Astrocyte of the cerebellum (primary cell): ENCODE measurements at regions not wholly inside any gene's neighbourhood (a gene's known extent, or its start where the extent isn't known, plus 50 kb on each side); places are given as distances from the start of the nearest gene placed in this dataset.
"Not testable (repeated sequence)": the region's sequence is repeated elsewhere in the genome, so short reads cannot be mapped to it uniquely, and the experiment has no call there.

Experiments used
- DNase-seq: peaks from one replicate; pipeline ENCODE4 v3.0.0-alpha.2; 2011; ENCODE audit warnings: low read depth
- H3K4me3 ChIP-seq: 2 replicates; pipeline ENCODE4 v1.5.1; 2011; ENCODE audit warnings: mild to moderate bottlenecking, low read depth, low read length, moderate library complexity
- CTCF ChIP-seq: IDR thresholded peaks from 2 replicates; pipeline ENCODE4 v1.5.1; 2012; ENCODE audit warnings: low read length, low read depth, moderate library complexity, mild to moderate bottlenecking; ENCODE audit errors: missing control alignments
- in situ Hi-C: cut with HindIII; loops from 2 replicates; pipeline ENCODE4 v1.10.0; 2017; ENCODE audit warnings: low sequenced_read_pairs

- in situ Hi-C loops = no loop called here
- no peak overlapping the region for H3K4me3 ChIP-seq
- DNase-seq = no peak
- no peak for TF ChIP-seq CTCF
These were observed 1640.8 kb upstream of the PIK3C3 start for GRCh38 chr18:40314199-40314598.

- in situ Hi-C loops = no loop called here
- TF ChIP-seq CTCF = no peak
These were observed 1641.9 kb upstream of the PIK3C3 start for GRCh38 chr18:40313030-40313642.

GRCh38 chr18:40307627-40308026 lies 1647.4 kb upstream of the PIK3C3 start:
- in situ Hi-C loops = no loop called here
- no peak overlapping the region for H3K4me3 ChIP-seq
- TF ChIP-seq CTCF = no peak
- DNase-seq = no peak

More at GRCh38 chr18:40313030-40313642, 1641.9 kb upstream of the PIK3C3 start:
- H3K4me3 ChIP-seq = no peak overlapping the region
- no peak for DNase-seq

- in situ Hi-C loops = no loop called here
- DNase-seq = no peak
- no peak overlapping the region for H3K4me3 ChIP-seq
- TF ChIP-seq CTCF = no peak
These were observed 1658.2 kb upstream of the PIK3C3 start for GRCh38 chr18:40296717-40297413.

GRCh38 chr18:40292985-40293710 lies 1661.9 kb upstream of the PIK3C3 start:
- H3K4me3 ChIP-seq = no peak overlapping the region
- in situ Hi-C loops = no loop called here
- TF ChIP-seq CTCF = peak; percentile 25
- DNase-seq = no peak

- TF ChIP-seq CTCF = no peak
- no peak overlapping the region for H3K4me3 ChIP-seq
- in situ Hi-C loops = no loop called here
- DNase-seq = no peak
These were observed 1671.5 kb upstream of the PIK3C3 start for GRCh38 chr18:40283560-40283959.

GRCh38 chr18:40281356-40281755 lies 1673.7 kb upstream of the PIK3C3 start:
- in situ Hi-C loops, DNase-seq, H3K4me3 ChIP-seq: not testable (repeated sequence)
